Smooth muscle cell (in vitro differentiated cells): ENCODE measurements at regions not wholly inside any gene's neighbourhood (a gene's known extent, or its start where the extent isn't known, plus 50 kb on each side); places are given as distances from the start of the nearest gene placed in this dataset.

Experiments
- DNase-seq: peaks from one replicate; lab custom pipeline; 2025; ENCODE audit not compliant: unreplicated experiment; lab: John Stamatoyannopoulos, UW
- H2AFZ ChIP-seq: fragments of 200-600 bp; sonication (generic); 2 replicates; pipeline ENCODE4 v1.6.0; 2016; ENCODE audit warnings: antibody characterized with exemption, low read depth, mild to moderate bottlenecking
- H3F3A ChIP-seq: fragments of 200-600 bp; sonication (generic); 2 replicates; pipeline ENCODE4 v1.6.0; 2017; ENCODE audit warnings: antibody characterized with exemption, low read depth
- H3K27ac ChIP-seq: fragments of 200-600 bp; sonication (generic); 2 replicates; pipeline ENCODE4 v1.5.1; 2016; ENCODE audit warnings: low read depth, mild to moderate bottlenecking
- H3K27me3 ChIP-seq: fragments of 200-600 bp; sonication (generic); 2 replicates; pipeline ENCODE4 v1.6.1; 2016; ENCODE audit warnings: low read depth, mild to moderate bottlenecking
- H3K36me3 ChIP-seq: fragments of 200-600 bp; sonication (generic); 2 replicates; pipeline ENCODE4 v1.5.1; 2016; ENCODE audit warnings: low read depth
- H3K4me1 ChIP-seq: fragments of 200-600 bp; sonication (generic); 2 replicates; pipeline ENCODE4 v1.5.1; 2016; ENCODE audit warnings: low read depth
- H3K4me2 ChIP-seq: fragments of 200-600 bp; sonication (generic); 2 replicates; pipeline ENCODE4 v1.6.0; 2016; ENCODE audit warnings: mild to moderate bottlenecking
- H3K4me3 ChIP-seq: fragments of 200-600 bp; sonication (generic); 2 replicates; pipeline ENCODE4 v1.5.1; 2016; ENCODE audit warnings: mild to moderate bottlenecking
- H3K79me2 ChIP-seq: fragments of 200-600 bp; sonication (generic); 2 replicates; pipeline ENCODE4 v1.6.0; 2016; ENCODE audit warnings: low read depth, mild to moderate bottlenecking
- H3K9ac ChIP-seq: fragments of 200-600 bp; sonication (generic); 2 replicates; pipeline ENCODE4 v1.6.0; 2016; ENCODE audit warnings: low read depth
- H3K9me3 ChIP-seq: fragments of 200-600 bp; sonication (generic); replicated peaks from 2 replicates; pipeline ENCODE4 v1.5.1; 2016; ENCODE audit warnings: low read depth
- H4K20me1 ChIP-seq: fragments of 200-600 bp; sonication (generic); 2 replicates; pipeline ENCODE4 v1.6.0; 2016; ENCODE audit warnings: low read depth
- WGBS: methylation state at CpG from one replicate; pipeline ENCODE4 v1.1.7; 2016; ENCODE audit warnings: low lambda C conversion rate; 5-methylcytosine and 5-hydroxymethylcytosine counted together
- TF ChIP-seq, protein P1 (sequence below): fragments of 200-600 bp; sonication (generic); IDR thresholded peaks from 2 replicates; pipeline ENCODE4 v1.5.1; 2017; ENCODE audit warnings: borderline replicate concordance, mild to moderate bottlenecking, antibody characterized with exemption; ENCODE audit not compliant: insufficient read depth, poor library complexity, severe bottlenecking

DNA sequence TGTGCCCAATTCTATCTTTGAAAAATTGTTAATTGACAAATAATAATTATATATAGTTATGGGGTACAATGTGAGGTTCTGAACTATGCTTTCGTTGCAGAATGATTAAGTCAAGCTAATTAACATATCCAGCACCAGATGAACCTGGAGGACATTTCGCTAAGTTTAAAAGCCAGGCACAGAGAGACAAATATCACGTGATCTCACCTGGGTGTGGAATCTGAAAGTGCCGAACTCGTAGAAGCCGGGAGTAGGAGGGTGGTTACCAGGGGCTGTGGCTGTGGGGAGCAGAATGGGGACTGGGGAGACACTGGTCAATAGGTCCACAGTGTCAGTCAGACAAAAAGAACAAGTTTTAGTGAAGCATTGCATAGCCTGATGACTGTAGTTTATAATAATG, 332.9 kb upstream of the SHH start:
- DNase-seq, result no peak
- Histone ChIP-seq H3F3A (no peaks in the 10 kb centered on the region), H3K27me3 (peaks cover 73% of the 10 kb centered on the region), H3K4me1 (no peaks in the 10 kb centered on the region), H3K9me3 (no peaks in the 10 kb centered on the region), H4K20me1 (no peaks in the 10 kb centered on the region), H3K4me3 (no peak overlapping the region), H3K27ac (no peak overlapping the region), H2AFZ (no peak overlapping the region), H3K4me2 (no peak overlapping the region), H3K36me3 (no peaks in the 10 kb centered on the region), H3K9ac (no peak overlapping the region), H3K79me2 (no peaks in the 10 kb centered on the region)
- TF ChIP-seq, protein P1, sequence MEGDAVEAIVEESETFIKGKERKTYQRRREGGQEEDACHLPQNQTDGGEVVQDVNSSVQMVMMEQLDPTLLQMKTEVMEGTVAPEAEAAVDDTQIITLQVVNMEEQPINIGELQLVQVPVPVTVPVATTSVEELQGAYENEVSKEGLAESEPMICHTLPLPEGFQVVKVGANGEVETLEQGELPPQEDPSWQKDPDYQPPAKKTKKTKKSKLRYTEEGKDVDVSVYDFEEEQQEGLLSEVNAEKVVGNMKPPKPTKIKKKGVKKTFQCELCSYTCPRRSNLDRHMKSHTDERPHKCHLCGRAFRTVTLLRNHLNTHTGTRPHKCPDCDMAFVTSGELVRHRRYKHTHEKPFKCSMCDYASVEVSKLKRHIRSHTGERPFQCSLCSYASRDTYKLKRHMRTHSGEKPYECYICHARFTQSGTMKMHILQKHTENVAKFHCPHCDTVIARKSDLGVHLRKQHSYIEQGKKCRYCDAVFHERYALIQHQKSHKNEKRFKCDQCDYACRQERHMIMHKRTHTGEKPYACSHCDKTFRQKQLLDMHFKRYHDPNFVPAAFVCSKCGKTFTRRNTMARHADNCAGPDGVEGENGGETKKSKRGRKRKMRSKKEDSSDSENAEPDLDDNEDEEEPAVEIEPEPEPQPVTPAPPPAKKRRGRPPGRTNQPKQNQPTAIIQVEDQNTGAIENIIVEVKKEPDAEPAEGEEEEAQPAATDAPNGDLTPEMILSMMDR, result no peak
- 93% methylated on average over 6 of the region's 6 CpGs for WGBS

DNA sequence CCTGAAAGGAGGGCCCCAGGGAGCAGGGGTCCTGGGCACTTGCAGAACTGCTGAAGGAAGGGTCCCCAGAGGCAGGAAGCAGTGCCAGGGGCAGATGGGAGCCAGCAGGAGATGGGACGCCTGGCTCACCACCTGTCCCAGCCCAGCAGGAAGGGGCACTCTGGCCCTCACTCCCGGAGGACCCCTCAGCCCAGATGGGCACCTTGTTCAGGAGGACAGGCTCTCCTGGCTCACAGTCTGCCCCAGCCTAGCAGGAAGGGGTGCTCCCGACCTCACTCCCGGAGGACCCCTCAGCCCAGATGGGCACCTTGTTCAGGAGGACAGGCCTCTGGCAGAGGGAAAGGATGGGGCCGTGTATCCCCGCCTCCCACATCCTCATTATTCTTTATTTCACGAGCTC, 331.4 kb upstream of the SHH start:
- Histone ChIP-seq H3K9ac (no peak overlapping the region), H3K36me3 (no peaks in the 10 kb centered on the region), H3K9me3 (no peaks in the 10 kb centered on the region), H2AFZ (no peak overlapping the region), H3F3A (no peaks in the 10 kb centered on the region), H4K20me1 (no peaks in the 10 kb centered on the region), H3K4me2 (no peak overlapping the region), H3K79me2 (no peaks in the 10 kb centered on the region), H3K27ac (no peak overlapping the region), H3K4me3 (no peak overlapping the region), H3K27me3 (peaks cover 73% of the 10 kb centered on the region), H3K4me1 (no peaks in the 10 kb centered on the region)
- DNase-seq, result no peak
- TF ChIP-seq, protein P1, result no peak
- WGBS, result 93% methylated on average over 7 of the region's 7 CpGs

DNA sequence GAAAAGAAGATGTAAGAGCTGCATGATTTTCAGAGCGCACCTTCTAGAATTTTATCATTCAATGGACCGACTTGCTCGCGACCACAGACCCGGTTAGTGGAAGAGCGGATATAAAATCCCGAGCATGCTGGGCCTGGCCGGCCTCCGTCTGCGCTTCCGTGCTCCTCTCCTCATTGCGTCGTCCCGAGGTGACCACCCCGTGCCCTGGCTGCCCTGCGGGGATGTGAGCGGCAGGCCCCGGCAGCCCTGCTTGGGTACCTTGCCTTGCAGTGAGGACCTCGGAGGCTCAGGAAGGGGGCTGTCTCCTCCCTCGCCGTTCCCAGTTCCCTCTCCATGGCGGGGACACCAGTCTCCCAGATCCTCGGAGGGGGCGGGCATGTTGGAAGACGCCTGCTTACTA, 330.9 kb upstream of the SHH start:
- Histone ChIP-seq H3F3A (no peaks in the 10 kb centered on the region), H3K27ac (no peak overlapping the region), H3K9me3 (no peaks in the 10 kb centered on the region), H3K9ac (no peak overlapping the region), H2AFZ (no peak overlapping the region), H4K20me1 (no peaks in the 10 kb centered on the region), H3K4me2 (no peak overlapping the region), H3K36me3 (no peaks in the 10 kb centered on the region), H3K4me1 (no peaks in the 10 kb centered on the region), H3K79me2 (no peaks in the 10 kb centered on the region), H3K27me3 (peaks cover 78% of the 10 kb centered on the region), H3K4me3 (no peak overlapping the region)
- WGBS, result 95% methylated on average over 25 of the region's 25 CpGs
- TF ChIP-seq, protein P1, result no peak
- no peak for DNase-seq

DNA sequence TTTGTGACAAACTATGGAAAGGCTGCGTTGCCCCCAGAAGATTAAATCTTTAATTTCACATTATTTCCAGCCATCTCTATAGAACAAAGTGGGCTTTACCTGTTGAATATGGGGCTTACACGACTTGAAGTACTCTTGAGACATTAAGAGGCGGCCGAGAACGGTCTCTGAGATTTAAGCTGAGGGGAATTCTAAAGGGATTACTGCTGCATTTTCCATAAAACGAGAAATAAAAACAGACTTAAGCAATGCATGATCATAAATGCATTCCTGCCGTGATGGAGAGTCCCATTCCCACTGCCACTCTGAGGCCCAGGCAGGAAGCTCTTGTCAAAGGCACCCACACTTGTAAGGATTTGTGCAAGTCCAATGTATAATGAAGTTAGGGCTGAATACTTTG, 329.7 kb upstream of the SHH start:
- H3F3A ChIP-seq, result no peaks in the 10 kb centered on the region
- no peaks in the 10 kb centered on the region for H3K36me3 ChIP-seq
- 79% methylated on average over 7 of the region's 7 CpGs for WGBS
- peaks cover 73% of the 10 kb centered on the region for H3K27me3 ChIP-seq
- no peaks in the 10 kb centered on the region for H3K79me2 ChIP-seq
- TF ChIP-seq, protein P1, result no peak
- H3K4me1 ChIP-seq, result no peaks in the 10 kb centered on the region
- no peak overlapping the region for H3K9ac ChIP-seq
- H3K9me3 ChIP-seq, result no peaks in the 10 kb centered on the region
- no peaks in the 10 kb centered on the region for H4K20me1 ChIP-seq
- no peak overlapping the region for H3K4me3 ChIP-seq
- no peak overlapping the region for H2AFZ ChIP-seq
- DNase-seq, result no peak
- no peak overlapping the region for H3K4me2 ChIP-seq
- H3K27ac ChIP-seq, result no peak overlapping the region
